HT1080 (cell line): ENCODE measurements at regions not wholly inside any gene's neighbourhood (a gene's known extent, or its start where the extent isn't known, plus 50 kb on each side); places are given as distances from the start of the nearest gene placed in this dataset.
"Not testable (repeated sequence)": the region's sequence is repeated elsewhere in the genome, so short reads cannot be mapped to it uniquely, and the experiment has no call there.

Experiments used
- DNase-seq: peaks from one replicate; pipeline ENCODE4 v3.0.0-alpha.2; 2015; ENCODE audit warnings: low read depth

DNA sequence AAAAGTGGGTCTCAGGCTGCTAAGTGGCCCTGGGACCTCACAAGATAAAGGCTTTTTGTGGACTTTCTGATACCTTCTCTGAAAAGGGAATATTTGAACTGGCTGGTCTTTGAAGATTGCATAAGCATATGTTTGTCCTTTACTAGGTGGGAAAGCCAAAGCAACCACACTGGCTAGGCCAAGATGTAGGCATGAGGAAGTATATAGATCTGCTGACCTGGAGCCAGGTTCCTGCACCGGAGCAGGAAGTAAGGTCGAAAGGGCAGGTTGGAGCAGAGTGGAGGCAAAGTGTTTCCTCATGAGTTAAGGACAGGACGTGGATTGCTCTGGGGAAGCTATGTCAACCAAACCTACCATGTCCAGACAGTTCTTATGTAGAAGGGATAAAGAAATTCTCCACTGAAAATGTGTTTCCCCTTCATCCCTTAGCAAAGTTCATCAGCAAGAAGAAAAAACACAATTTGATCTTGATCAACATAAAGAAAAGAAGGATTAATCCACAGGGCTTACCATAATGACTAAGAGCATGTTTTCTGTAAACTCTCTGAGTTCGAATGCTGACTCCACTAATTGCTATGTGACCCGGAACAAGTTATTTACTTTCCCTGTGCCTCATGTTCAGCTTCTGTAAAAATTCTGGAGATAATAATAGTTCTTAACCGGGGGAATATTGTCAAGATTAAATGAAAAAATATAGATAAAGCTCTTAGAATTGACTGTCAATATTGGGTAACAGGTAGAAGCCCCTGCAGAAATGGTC is 156.1 kb upstream of the SRD5A2 start:
- DNase-seq = no peak

DNA sequence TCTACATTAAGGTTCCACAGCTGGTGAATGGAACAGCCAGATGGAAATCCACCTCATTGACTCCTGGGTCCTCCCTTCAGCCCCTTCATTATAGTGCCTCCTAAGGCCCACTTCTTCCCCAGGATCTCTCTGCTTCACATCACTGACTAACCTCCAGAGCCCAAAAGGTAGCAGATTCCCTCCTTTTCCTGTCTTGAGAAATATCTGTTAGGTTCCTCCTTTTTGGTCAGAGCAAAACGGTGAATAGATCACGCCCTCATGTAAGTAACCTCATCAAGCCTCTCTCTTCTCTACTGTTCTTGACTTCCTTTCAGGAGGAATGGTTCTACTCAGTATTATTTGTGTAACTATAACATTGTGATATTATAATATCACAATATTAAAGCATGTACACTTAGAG is 155.0 kb upstream of the SRD5A2 start:
- DNase-seq = no peak

DNA sequence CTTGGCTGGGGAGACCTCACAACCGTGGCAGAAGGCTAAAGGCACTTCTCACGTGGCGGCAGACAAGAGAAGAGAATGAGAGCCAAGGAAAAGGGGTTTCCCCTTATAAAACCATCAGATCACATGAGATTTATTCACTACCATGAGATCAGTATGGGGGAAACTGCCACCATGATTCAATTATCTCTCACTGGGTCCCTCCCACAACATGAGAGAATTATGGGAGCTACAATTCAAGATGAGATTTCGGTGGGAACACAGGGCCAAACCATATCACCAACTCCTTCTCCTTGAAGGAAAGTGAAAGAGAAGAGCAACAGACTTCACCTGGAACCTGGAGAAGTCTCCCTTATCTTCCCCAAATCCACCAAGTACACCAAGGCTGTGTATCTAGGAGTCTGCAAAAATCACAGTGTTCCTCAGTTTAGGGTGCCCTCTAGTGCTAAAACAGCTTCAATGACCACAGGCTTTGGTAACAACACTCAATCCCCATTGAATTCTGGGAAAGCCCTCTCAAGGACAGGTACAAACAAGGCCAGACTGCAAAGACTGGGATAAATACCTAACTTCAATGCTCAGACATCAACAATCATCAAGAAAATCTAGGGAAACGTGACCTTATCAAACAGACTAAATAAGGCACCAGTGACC is 148.8 kb upstream of the SRD5A2 start:
- DNase-seq = peak; percentile 37

DNA sequence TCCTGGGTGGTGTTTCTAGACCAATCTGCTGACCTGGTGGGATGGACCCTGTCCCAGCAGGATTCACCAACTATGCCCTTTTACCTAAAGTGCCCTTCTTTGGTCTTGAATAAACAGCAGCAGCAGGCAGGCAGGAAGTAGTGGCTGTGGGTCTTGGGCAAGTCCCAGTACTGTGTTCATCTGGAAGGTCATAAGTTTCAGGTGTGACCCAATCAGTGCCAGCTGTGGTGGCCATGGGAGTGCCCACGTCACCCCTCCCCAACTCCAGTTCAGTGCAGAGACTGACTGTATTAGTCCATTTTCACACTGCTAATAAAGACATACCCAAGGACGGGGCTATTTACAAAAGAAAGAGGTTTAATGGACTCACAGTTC is 148.3 kb upstream of the SRD5A2 start:
- DNase-seq = no peak

DNA sequence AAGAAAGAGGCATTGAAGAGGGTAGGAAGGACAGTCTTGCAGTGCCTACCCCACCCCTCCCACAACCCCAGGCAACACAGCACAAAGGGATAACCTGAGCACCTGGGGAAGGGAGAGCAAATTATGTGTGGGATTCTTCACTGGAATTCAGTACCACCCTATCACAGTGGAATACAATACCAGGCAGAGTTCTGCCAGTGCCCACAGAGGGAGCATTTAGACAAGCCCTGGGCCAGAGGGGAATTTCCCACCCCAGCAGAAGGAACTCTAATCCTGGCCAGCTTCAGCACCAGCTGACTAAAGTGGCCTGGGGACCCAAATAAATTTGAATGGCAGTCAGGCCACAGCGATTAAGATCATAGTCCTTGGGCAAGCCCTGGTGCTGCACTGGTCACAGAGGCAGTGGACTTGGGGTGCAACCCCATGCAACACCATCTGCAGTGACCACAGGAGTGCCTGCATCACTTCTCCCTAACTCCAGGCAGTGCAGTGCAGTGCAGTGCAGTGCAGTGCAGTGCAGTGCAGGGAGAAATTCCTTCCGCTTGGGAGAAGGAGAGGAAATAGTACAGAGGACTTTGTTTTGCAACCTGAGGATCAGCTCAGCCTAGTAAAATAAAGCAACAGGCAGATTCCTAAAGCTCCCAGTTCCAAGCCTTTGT is 147.8 kb upstream of the SRD5A2 start:
- DNase-seq = no peak

DNA sequence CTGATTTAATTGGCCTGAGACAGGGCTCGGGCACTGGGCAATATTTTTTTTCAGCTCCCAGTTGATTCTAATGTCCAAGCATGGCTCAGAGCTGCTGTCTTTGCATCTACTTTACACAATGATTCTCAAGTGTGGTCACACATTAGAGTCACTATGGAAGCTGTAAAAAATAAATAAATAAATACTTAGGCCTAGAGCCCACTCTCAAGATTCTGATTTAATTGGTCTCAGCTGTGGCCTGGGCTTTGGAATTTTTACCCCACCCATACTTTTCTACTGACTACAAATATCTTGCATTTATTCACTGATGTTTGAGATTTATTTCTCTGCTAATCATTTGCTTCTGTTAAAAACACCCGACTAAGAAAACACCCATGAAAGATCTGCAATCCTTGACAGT is 145.7 kb upstream of the SRD5A2 start:
- DNase-seq = no peak

DNA sequence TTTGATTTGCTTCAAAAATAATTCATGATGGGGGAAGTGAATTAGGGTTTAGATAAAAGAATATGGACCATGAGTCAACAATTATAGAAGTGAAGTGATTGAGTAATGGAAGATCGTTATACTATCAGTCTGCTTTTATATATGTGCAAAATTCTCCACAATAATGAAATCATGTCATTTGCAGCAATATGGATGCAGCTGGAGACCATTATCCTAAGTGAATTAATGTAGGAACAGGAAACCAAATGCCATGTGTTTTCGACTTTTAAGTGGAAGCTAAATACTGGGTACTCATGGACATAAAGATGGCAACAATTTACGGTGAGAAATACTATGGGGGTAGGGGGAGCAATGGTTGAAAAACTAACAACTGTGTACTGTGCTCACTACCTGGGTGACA is 144.7 kb upstream of the SRD5A2 start:
- no peak for DNase-seq

DNA sequence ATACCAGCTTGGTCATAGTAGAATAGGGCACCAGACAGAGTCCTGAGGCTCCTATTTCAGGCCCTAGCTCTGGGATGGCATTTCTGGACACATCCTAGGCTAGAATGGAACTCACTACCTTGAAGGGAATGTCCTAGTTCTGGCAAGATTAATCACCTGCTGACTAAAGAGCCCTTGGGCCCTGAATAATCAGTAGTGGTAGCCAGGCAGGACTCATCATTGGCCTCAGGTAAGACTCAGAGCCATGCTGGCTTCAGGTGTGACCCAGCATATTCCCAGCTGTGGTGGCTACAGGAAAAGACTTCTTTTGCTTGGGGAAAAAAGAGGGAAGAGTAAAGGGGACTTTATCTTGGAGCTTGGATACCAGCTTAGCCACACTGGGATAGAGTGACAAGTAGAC is 131.0 kb upstream of the SRD5A2 start:
- no peak for DNase-seq

DNA sequence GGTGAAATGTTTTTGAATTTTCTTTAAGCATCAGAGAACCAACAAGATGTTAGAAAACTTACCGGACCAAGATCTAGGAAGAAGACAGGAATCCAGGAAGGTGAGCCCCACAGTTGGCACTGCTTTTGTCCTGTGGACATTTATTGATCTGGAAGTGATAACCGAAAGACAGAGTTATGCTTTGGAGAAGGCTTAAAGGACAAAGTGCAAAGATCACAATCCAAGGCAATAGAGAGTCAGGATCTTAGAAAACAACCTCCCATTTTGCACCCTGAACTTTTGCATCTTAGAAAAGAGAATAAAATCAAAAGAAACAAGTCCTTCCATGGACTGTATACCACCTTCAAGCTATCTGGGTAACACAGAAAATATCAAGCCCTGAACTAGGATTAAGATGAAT is 129.4 kb upstream of the SRD5A2 start:
- no peak for DNase-seq

DNA sequence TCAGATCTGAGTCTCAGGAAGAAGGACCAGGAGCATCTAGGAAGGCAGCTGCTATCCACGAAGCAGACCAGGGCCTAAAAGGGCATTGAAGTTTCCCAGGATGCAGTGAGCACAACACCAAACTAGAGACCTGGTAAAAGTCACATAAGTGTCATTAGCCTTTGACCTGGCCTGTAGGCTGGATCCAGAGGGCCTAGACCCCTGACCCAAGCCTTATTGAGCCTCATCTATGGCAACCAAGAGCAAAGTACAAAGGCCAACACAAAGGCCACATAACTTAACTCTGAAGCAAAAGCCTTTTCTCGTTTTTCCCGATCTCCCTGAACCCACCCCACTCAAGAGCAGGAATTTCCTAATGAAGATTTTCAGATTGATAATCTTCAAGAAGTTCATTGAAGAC is 127.3 kb upstream of the SRD5A2 start:
- DNase-seq = no peak

DNA sequence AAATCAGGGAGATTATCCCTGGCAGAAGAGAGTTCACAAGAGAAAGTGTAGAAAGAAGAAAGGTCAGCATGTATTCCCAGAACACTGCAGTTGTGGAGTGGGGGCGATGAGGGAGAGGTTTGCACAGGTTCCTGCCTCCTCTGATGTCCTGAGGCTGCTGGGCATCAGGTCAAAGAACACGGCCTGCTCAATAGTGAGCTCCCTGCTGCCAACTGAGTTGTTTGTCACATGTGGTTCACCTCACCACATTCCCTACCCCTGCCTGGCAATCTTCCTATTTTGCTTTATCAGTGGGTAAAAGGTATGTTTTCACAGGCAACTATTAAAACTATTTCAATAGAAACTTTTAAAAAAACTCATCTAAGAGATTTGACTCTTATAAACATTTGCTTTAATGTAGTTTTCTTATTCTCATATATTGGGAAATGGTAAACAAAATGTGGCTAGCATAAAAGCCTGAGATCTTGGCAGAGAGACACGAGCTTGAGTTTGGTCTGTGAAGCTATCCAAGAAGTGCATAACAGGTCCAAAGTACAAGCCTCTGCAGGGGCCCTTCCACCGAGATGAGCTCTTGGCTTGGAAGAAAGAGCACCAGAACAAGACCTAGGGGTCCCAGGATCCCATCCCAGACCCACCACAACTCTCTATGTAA is 123.9 kb upstream of the SRD5A2 start:
- no peak for DNase-seq

DNA sequence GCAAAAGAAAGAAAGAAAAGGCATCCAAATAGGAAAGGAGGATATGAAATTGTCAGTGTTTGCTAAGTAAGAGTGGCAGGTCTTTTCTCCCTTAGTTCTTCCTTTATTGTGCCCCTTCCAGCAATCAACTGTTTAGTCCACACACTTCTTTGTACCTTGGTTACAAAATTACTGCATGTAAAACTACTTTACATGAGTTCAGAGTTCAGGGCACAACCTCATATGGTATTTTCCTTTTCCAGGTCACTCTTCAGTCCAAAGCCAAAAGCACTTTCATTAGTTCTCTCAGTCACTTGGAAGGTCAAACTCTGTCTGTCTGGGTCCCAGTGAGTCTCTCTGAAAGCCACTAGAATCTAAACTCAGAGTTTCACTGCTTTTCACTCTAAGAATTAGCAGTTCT is 122.5 kb upstream of the SRD5A2 start:
- no peak for DNase-seq

DNA sequence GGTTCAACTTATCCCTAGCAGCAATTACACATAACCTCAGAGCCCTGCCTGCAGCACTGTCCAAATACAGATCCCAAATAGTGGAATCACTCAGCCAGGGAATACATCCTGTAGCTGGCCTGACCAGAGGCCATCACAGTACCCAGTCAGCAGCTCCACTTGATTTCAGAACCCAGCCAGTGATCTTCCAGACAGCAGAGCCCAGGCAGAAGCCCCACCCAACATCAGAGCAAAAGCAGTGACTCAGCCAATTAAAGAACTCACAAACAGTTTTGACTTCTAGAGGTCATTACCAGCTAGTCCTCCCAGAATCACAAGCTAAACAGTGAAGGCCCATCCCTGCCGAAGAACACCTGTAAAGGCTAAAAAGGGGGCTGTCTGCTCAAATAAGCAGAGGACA is 118.0 kb upstream of the SRD5A2 start:
- no peak for DNase-seq

DNA sequence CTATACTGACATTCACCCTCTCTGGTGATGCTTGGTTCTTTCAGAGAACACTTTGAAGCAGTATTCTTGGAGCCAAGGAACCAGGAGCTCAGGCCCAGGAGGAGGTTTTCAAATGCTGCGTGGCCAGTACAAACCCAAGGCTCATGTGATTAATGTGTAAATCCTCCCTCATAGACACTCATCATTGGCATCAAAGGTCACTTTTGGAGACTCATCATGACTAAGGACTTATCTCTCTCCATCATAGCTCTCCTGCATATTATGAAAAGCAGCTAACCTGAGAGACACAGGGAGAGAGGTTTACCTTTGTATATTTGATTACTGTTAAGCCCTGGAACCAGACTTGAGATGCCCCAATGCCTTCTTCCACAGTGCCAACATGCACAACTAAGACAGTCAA is 115.3 kb upstream of the SRD5A2 start:
- DNase-seq = no peak

DNA sequence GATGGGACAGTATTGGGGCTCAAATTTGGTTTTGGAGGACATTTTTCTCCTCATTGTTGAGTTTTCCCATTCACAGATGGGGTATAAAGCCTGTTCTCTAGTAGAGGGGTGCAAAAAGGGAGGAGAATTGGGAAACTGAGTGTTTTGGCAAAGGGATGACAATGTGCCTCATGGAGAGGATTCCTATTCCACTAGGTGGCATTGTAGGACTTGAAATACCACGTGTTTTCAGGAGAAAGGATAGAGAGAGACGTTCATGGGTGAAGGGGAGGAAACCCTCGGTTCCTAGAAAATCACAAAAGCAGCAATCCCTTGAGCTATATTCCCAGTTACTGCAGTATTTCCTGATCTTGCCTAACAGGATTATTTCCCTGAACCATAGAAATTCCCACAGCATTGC is 113.7 kb upstream of the SRD5A2 start:
- DNase-seq = peak; percentile 27

DNA sequence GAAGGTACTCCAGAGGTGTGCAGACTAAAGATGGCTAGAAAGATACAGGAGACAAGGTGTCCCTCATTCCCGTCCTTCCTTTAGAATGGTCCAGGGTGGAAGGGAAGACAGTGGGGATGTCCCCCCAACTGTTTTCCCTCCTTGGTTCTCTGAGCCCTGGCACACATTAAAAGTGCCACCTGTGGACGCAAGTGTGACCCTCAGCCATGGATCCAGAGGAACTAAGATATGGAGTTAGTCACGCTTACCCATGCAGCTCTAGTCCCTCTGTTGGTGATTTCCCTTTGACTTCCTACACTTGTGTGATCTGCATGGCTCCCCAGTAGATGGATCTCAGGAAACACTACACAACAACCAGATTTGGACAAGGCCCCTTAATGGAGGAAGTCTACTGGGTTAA is 113.1 kb upstream of the SRD5A2 start:
- DNase-seq = no peak

DNA sequence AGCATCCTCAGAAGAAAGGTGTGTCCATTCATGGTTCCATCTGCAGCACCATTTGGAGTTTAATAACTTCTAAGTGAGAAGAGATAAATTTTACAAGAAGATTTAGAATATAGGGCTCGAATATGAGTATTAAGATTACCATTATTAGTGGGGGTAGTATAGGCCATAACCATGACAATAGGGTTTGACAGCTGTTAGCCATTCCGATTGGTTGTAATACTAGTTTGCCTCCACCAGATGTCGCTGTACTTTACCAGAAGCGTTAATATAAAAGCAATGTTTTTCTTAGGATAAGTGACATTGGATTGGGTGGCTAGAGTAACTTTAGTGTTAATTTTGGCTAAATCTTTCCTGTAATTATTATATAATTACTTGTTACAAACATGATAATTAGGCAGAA is 107.5 kb upstream of the SRD5A2 start:
- no peak for DNase-seq

DNA sequence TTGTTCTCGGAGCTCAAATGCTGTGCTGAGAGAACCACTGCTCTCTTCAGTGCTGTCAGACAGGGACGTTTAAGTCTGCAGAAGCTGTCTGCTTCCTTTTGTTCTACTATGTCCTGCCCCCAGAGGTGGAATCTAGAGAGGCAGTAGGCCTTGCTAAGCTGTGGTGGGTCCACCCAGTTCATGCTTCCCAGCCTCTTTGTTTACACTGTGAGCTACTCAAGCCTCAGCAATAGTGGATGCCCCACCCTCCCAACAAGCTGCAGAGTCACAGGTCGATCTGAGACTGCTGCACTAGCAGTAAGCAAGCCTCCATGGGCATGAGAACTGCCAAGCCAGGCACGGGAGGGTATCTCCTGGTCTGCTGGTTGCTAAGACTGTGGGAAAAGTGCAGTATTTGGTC is 102.8 kb upstream of the SRD5A2 start:
- not testable (repeated sequence) for DNase-seq

DNA sequence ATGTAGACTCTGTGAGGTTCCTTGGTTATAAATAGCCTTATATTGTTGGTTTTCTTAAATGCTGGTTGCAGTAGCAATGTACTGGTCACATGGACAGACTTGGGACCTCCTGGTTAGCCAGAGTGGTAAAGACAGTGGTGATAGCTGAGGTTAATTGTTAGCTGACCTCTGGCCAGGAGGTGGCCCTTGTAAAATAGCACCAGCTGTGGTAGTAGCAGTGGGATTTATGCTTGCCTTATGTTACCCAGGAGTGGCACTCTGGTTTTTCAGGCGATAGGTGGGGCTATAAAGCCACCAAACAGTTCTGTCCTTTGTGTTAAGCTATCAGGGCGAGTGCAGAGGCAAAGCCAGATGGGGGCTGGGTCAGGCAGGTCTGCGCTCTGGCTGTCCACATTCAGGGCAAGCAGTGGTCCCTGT is 94.8 kb upstream of the SRD5A2 start:
- DNase-seq = no peak

DNA sequence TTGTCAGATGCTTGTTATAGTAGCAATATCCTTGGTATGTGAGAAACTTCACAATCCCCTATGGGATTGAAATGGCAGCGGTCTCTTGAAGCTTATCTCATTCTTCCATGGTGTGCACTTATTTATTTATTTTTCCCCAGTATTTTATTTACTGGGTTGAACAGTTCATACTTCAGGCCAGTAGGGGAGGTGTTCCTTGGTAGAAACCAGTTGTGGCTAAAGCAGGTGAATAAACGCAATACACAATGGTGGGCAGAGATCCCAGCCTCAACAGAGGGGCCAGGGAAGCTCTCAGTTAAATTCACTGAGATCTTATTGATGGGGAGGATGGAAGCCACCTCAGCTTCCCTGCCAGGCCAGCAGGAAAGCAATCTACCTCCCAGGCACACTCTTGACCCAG is 93.7 kb upstream of the SRD5A2 start:
- no peak for DNase-seq

DNA sequence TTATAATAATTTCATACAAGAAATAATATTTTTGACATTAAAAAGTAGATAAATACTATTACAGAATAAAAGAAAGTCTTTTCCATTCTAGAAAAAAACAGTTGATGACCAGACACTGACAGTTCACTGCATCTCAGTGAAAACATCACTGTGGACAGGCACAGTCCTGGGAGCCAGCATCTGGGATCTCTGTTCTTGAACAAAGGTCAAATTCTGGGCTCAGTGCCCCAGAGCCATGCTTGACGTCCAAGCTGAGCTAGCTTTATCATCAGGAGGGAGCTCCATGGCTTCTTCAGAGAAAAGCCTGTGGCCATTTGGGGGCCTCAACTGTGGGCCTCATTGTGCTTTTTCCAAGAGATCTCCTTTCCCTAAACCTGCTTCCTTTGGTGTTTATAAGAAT is 86.1 kb upstream of the SRD5A2 start:
- DNase-seq = no peak

DNA sequence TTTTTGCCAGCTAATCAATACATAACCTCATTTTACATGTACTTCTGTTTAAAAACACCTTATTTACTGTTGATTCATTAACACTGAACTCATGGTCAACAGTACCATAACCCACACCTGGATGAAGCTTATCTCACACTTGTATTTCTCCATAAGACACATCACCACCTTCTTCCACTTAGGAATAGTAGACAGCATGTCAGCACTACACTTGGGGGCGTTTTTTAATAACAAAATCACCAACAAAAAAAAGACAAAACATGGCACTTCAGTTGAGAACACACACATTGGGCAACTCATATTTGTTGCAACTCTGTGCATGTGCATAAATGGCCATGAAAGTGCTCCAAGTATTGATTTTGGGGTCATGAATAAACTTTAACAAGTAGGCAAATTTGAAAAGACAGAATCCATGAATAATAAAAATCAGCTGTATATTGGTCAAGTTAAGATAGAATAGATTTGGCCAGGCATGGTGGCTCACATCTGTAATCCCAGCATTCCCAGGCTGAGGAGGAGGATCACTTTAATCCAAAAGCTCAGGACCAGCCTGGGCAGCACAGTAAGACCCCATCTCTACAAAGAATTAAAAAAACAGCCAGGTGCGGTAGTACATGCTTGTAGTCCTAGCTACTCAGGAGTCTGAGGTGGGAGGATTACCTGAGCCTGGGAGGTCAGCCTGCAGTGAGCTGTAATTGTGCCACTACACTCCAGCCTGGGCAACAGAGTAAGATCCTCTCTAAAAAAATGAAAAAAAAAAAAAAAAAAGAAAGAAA is 84.4 kb upstream of the SRD5A2 start:
- DNase-seq = no peak
